GM08714 (cell line): ENCODE measurements at regions not wholly inside any gene's neighbourhood (a gene's known extent, or its start where the extent isn't known, plus 50 kb on each side); places are given as distances from the start of the nearest gene placed in this dataset.
"Not testable (repeated sequence)": the region's sequence is repeated elsewhere in the genome, so short reads cannot be mapped to it uniquely, and the experiment has no call there.

ENCODE experiments used
- H3K4me3 ChIP-seq: fragments of 200-500 bp; sonication (Bioruptor generic); 2 replicates; pipeline ENCODE4 v1.5.1; 2014; ENCODE audit warnings: mild to moderate bottlenecking, low read length, inconsistent platforms
- ZNF274 ChIP-seq: IDR thresholded peaks from 2 replicates; pipeline ENCODE4 v1.6.1; 2012; ENCODE audit warnings: mild to moderate bottlenecking, low read depth, low read length

DNA sequence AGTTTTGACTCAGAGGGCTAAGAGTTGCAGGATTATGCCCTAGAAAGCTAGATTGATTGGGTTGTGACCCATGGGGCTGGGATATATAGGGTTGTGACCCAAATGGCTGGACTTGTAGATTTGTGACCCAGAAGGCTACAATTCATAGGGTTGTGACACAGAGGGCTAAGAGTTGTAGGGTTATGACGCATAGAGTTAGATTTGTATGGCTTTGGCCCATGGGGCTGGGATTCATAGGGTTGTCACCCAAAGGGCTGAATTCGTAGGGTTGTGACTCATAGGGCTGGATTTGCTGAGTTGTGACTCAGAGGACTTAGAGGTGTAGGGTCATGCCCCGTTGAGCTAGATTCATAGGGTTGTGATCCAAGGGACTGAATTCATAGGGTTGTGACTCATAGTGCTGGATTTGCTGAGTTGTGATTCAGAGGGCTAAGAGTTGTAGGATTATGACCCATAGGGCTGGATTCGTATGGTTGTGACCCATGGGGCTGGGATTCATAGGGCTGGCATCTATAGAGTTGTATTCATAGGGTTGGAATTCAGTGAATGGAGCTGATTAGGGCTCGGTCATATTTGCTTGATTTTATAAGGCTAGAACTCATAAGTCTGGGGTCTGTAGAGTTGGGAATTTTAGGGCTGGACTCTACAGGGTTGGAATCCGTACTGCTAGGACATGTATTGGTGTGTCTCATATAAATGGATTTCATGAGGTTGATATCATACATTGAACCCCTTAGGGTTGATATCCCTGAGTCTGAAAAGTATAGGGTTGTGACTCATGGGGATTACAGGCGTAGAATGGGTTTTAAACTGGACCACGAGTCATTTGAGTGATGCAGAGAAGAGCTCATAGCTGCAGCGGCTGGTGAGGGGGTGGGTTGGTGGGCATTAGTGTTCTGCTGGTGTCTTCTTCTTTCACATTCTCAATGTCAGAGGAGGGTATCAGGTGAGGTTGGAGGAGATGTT lies 125.7 kb downstream of the CRLF2 start:
- H3K4me3 ChIP-seq = no peak overlapping the region
- TF ChIP-seq ZNF274 = no peak

DNA sequence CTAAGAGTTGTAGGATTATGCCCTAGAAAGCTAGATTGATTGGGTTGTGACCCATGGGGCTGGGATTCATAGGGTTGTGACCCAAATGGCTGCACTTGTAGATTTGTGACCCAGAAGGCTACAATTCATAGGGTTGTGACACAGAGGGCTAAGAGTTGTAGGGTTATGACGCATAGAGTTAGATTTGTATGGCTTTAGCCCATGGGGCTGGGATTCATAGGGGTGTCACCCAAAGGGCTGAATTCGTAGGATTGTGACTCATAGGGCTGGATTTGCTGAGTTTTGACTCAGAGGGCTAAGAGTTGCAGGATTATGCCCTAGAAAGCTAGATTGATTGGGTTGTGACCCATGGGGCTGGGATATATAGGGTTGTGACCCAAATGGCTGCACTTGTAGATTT lies 126.6 kb downstream of the CRLF2 start:
- H3K4me3 ChIP-seq = not testable (repeated sequence)

DNA sequence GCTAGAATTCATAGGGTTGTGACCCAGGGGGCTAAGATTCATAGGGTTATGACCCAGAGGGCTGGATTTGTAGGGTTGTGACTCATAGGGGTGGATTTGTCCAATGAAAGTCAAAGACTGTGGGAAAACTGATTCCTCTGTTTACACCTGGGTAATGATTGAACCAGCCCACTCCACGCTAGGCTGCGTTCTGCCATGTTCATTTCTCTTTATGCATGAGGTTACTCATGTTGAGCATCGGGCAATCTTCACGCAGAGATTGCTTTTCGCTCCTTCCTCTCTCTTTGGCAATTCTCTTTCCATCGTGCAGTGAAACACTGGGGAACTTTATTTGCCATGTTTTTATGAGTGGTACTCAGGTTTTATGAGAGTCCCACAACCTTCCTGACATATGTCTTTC lies 127.8 kb downstream of the CRLF2 start:
- no peak overlapping the region for H3K4me3 ChIP-seq
- TF ChIP-seq ZNF274 = no peak

DNA sequence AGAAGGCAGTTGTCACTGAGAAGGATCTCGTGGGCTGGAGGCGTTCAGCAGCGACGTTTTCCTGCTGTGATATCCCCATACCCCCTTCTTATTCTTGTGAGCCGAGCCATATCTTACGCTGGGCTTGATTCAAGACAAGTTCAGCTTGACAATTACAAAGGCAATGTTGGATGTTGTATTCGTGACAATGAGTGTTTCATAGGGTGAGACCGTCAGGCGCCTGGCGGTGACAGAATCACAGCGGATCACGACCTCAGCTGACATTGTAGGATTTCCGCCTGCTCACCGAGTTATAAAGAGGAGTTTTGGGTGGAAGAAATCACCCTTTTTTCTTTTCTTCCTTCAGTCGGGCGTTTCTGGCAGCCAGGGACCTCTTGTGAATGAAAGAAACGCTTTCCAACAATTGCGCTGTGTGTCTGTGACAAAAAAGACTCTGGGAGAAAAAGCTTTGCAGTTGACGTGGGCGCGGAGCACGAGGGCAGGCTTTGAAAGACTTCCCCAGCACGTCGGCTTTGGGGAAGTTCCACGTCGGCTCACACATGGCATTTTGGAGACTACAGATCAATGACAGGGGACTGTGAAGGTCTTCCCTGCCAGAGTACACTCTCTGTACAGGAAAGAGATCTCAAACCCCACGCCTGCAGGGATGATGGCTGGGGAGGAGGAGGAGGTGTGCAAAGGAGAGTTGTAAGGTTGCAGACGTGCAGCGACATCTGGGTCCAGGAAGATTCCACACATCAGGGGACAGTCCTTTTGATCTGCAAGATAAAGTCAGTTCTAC lies 135.4 kb downstream of the CRLF2 start:
- no peak overlapping the region for H3K4me3 ChIP-seq
- no peak for TF ChIP-seq ZNF274

DNA sequence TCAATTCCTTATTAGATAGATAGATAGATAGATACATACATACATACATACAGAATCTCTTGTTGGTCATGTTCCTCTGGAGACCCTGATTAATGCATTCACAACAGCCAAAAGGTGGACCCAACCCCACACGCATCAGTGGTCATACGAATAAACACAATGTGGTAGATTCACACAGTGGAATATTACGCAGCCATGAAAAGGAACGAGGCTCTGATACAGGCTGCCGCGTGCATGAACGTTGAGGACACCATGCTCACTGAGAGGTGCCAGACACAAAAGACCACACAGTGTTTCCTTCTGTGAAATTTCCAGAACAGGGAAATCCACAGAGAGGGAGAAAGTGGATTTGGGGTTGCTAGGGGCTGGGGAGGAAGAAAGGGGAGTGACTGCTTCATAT lies 136.7 kb downstream of the CRLF2 start:
- H3K4me3 ChIP-seq = no peak overlapping the region
- no peak for TF ChIP-seq ZNF274

DNA sequence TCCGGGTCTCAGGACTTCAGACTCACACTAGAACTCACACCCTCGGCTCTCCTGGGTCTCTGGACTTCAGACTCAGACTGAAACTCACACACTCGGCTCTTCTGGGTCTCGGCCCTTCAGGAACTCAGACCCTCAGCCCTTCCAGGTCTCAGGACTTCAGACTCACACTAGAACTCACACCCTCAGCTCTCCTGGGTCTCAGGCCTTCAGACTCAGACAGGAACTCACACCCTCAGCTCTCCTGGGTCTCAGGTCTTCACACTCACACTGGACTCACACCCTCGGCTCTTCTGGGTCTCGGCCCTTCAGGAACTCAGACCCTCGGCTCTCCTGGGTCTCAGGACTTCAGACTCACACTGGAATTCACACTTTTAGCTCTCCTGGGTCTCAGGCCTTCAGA lies 137.3 kb downstream of the CRLF2 start:
- TF ChIP-seq ZNF274 = no peak
- no peak overlapping the region for H3K4me3 ChIP-seq

DNA sequence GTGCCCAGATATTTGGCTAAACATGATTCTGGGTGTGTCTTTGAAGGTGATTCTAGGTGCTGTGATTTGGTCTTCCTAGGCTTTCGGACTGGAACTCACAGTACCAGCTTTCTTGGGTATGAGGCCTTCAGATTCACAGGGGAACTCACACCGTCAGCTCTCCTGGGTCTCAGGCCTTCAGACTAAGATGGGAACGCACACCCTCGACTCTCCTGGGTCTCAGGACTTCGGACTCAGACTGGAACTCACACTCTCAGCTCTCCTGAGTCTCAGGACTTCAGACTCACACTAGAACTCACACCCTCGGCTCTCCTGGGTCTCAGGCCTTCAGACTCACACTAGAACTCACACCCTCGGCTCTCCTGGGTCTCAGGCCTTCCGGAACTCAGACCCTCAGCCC lies 137.7 kb downstream of the CRLF2 start:
- no peak overlapping the region for H3K4me3 ChIP-seq

DNA sequence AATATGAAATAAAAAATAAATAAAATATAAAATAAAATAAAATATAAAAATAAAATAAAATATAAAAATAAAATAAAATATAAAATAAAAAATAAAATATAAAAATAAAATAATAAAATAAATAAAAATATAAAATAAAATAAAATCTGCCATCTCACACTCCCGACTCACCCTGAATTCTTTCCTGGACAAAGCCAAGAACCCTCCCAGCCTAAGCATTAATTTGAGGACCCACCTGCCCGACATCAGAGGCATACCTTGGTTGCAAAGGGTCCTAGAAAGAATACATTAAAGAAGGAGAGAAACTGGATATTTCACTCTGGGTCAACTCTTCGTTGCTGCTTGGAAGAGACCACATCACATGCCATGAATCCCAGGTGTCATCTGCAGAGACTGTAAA lies 138.3 kb downstream of the CRLF2 start:
- H3K4me3 ChIP-seq = no peak overlapping the region
- TF ChIP-seq ZNF274 = no peak

More for the DNA sequence above, 137.7 kb downstream of the CRLF2 start:
- no peak for TF ChIP-seq ZNF274

DNA sequence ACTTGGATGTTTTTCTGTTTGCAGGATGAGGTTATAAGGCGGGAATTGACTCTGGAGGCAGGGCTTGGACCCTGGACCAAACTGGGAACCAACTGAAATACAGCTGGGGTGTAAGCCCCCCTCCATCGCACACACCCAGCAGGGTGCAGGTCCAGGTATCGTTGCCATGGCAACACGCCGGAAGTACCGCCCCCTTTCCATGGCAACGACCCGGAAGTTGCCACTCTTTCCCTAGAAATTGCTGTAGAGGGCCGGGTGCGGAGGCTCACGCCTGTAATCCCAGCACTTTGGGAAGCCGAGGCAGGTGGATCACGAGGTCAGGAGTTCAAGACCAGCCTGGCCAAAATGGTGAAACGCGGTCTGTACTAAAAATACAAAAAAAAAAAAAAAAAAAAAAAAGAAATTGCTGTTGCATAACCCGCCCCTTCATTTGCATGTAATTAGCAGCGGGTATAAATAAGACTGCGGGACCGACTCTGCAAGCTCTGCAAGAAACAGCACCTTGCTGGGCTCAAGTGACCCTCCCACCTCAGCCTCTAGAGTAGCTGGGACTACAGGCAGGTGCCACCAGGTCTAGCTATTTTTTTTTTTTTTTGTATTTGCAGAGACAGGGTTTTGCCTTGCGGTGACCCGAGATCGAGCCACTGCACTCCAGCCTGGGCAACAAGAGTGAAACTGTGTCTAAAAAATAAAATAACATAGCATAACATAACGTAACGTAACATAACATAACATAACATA lies 139.6 kb downstream of the CRLF2 start:
- no peak for TF ChIP-seq ZNF274
- H3K4me3 ChIP-seq = no peak overlapping the region

DNA sequence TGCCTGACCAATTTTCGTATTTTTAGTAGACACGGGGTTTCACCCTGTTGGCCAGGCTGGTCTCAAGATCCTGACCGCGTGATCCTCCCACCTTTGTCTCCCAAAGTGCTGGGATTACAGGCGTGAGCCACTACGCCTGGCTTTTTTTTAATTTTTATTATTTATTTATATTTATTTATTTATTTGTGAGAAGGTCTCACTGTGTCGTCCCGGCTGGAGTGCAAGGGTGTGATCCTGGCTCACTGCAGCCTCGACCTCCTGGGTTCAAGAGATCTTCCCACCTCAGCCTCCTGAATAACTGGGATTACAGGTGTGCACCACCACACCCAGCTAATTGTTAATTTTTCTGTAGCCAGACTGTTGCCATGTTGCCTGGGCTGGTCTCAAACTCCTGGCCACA lies 141.1 kb downstream of the CRLF2 start:
- TF ChIP-seq ZNF274 = no peak

DNA sequence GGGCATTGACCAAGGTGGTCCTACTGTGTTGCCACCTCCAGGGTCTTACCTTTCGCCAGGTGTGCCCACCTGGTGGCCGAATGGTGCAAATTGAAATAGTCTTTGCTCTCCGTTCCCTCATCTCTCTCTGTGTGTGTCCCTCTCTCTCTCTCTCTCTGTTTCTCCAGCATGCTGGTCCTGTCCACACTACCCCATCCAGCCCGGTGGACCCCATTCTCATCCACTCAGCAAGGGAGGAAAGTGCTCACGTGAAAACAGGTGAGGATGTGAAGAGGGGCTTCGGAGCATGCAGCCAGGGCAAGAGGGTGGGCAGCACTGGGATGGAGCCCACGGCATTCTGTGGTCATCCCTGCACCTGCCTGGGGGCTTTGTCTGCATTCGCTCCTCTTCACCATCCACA lies 150.1 kb downstream of the CRLF2 start:
- no peak for TF ChIP-seq ZNF274
- no peak overlapping the region for H3K4me3 ChIP-seq

More for the DNA sequence above, 141.1 kb downstream of the CRLF2 start:
- H3K4me3 ChIP-seq = no peak overlapping the region

DNA sequence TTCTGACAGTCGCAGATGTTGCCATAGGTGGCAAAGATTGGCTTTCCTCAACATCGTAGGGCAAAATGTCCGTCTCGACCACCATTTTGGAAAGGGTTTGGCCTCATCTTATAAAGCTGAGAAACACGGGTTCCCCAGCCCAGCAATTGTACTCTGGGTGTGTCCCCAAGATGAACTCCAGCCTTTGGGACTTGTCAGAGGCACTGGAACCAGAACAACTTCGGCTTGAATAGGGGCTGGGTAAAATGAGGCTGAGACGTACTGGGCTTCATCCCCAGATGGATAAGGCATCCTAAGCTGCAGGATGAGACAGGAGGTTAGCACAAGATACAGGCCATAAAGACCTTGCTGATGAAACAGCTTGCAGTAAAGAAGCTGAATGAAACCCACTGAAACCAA lies 151.9 kb downstream of the CRLF2 start:
- TF ChIP-seq ZNF274 = no peak
- no peak overlapping the region for H3K4me3 ChIP-seq

DNA sequence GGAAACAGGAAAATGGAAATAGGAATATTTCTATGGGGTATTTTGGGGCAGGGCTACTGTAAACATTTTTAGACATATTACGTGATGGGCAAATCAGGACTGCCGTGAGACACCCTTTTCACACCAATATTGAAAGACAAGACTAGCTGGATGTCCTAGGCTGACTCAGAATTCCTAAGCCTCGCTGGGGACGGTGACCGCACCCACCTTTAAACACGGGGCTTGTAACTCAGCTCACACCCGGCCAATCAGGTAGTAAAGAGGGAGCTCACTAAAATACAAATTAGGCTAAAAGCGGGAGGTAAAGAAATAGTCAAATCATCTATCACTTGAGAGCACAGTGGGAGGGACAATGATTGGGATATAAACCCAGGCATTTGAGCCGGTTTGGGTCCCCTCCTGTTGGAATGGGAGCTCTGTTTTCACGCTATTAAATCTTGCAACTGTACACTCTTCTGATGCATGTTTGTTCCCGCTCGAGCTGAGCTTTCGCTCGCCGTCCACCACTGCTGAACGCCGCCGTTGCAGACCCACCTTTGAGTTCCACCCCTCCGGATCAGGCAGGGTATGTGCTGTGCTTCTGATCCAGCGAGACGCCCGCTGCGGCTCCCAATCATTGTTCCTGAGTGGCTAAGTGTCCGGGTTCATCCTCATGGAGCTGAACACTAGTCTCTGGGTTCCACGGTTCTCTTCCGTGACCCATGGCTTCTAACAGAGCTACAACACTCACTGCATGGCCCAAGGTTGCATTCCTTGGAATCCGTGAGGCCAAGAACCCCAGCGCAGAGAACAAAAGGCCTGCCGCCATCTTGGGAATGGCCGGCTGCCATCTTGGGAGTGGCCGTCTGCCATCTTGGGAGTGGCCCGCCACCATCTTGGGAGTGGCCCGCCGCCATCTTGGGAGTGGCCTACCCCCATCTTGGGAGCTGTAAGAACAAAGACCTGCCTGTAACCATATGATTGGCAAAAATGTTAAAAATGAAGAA lies 152.6 kb downstream of the CRLF2 start:
- no peak for TF ChIP-seq ZNF274
- H3K4me3 ChIP-seq = no peak overlapping the region

DNA sequence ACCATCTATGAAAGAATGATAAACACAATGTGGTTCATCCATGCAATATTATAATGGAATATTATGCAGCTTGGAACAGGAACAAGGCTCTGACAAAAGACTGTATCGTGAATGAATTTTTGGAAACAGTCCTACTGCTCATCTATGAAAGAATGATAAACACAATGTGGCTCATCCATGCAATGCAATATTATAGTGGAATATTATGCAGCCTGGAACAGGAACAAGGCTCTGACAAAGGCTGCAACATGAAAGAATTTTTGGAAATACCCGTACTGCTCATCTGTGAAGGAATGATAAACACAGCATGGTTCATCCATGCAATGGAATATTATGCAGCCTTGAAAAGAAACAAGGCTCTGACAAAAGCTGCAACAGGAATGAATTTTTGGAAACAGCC lies 158.8 kb downstream of the CRLF2 start:
- H3K4me3 ChIP-seq = not testable (repeated sequence)
